ENCODE measurements at regions not wholly inside any gene's neighbourhood (a gene's known extent, or its start where the extent isn't known, plus 50 kb on each side); places are given as distances from the start of the nearest gene placed in this dataset.
A peak's percentile ranks its signal among the peaks of the same experiment; 100 is the strongest.
"Not testable (repeated sequence)": the region's sequence is repeated elsewhere in the genome, so short reads cannot be mapped to it uniquely, and the experiment has no call there.

DNA sequence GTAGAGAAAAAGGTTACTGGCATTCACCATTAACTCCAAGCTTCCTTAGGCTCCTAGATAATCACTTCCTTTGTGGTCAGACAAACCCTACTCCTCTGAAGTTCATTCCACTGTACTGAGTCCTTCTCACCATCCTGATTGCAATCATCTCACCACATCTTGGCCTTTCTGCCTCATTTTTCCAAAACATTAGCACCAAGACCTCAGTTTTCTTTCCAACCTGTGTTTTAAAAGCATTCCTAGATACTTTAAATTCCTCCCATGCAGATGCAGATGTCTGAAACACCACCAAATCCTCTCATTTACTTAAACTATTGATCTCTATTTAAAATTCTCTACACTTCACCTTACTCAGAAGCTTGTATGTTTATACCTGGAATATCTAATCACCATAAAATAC is 961.3 kb upstream of the CTNND2 start:
- DNase-seq (ENCODE audit: low read depth) = no peak
- no peak overlapping the region for H3K4me3 ChIP-seq (ENCODE audit: low read depth, low read length)
- no peak for TF ChIP-seq POLR2A (IDR thresholded peaks at IDR 0.05; ENCODE audit: extremely low read depth, insufficient read length)
- TF ChIP-seq MYC (IDR thresholded peaks at IDR 0.05; ENCODE audit: low read depth, low read length) = no peak
- TF ChIP-seq, protein P1, sequence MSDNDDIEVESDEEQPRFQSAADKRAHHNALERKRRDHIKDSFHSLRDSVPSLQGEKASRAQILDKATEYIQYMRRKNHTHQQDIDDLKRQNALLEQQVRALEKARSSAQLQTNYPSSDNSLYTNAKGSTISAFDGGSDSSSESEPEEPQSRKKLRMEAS (IDR thresholded peaks at IDR 0.05; ENCODE audit: low read depth, low read length) = no peak
- TF ChIP-seq, protein P2, sequence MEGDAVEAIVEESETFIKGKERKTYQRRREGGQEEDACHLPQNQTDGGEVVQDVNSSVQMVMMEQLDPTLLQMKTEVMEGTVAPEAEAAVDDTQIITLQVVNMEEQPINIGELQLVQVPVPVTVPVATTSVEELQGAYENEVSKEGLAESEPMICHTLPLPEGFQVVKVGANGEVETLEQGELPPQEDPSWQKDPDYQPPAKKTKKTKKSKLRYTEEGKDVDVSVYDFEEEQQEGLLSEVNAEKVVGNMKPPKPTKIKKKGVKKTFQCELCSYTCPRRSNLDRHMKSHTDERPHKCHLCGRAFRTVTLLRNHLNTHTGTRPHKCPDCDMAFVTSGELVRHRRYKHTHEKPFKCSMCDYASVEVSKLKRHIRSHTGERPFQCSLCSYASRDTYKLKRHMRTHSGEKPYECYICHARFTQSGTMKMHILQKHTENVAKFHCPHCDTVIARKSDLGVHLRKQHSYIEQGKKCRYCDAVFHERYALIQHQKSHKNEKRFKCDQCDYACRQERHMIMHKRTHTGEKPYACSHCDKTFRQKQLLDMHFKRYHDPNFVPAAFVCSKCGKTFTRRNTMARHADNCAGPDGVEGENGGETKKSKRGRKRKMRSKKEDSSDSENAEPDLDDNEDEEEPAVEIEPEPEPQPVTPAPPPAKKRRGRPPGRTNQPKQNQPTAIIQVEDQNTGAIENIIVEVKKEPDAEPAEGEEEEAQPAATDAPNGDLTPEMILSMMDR (IDR thresholded peaks at IDR 0.05; ENCODE audit: low read depth, low read length) = no peak

DNA sequence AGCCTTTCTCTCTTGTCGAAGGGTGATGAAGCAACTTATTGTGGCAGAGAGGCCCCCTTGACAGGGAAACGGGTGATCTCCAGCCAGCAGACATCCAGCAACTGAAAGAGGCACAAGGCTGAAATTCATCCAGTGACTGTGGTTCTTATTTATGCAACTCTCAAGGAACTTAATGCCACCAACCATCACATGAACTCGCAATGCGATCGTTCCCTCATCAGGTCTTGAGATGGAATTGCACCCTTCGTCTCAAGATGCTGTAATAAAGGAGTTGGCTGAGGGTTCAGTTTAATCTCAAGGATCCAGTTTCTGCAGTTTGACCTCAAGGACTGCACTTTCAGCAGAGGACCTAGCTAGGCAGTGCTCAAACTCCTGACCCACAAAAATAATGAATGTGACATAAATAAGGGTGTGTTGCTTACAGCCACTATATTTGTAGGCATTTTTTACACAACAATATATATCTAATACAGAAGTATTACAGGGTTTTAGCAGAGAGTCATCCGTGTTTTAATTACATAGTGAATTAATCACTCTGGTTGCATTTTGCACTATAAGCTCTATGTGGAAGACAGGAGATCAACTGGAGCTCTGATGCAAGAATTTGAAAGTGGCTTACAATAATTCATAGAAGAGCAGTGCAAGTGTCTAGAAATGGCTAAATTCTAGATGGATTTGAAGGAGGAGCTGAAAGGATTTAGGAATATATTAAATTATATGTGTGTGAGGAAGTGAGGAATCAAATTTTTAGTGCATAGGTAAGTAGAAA is 957.8 kb upstream of the CTNND2 start:
- TF ChIP-seq, protein P2 (IDR thresholded peaks at IDR 0.05; ENCODE audit: low read depth, low read length) = no peak
- no peak for TF ChIP-seq POLR2A (IDR thresholded peaks at IDR 0.05; ENCODE audit: extremely low read depth, insufficient read length)
- TF ChIP-seq, protein P1 (IDR thresholded peaks at IDR 0.05; ENCODE audit: low read depth, low read length) = no peak
- H3K4me3 ChIP-seq (ENCODE audit: low read depth, low read length) = no peak overlapping the region
- DNase-seq (ENCODE audit: low read depth) = peak; percentile 15

DNA sequence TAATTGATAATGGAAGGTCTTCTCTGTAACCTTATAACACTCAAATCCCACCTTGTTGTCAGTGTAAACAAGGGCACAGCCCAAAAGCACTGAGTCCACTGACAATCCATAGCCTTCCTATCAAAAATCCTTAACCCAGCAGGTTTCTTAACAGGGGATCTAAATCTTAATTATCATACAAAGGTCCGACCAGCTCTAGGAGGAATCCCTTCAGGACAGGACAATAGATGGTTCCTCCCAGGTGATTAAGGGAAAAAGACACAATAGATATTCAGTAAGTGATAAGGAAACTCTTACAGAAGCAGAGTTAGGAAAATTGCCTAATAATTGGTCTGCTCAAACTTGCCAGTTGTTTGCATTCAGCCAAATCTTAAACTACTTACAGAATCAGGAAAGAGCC is 951.9 kb upstream of the CTNND2 start:
- DNase-seq (ENCODE audit: low read depth); H3K4me3 ChIP-seq (ENCODE audit: low read depth, low read length): not testable (repeated sequence)

DNA sequence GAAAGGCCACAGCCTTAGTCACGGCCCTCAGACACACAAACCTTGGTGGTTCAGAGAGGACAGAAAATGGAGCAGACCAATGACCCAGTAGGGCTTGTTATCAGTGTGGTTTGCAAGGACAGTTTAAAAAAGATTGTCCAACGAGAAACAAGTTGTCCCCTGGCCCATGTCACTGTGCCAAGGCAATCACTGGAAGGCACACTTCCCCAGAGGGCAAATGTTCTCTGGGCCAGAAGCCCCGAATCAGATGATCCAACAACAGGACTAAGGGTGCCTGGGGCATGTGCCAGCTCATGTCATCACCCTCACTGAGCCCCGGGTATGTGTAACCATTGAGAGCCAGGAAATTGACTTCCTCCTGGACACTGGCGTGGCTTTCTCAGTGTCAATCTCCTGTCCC is 950.1 kb upstream of the CTNND2 start:
- no peak for TF ChIP-seq MYC (IDR thresholded peaks at IDR 0.05; ENCODE audit: low read depth, low read length)
- TF ChIP-seq, protein P2 (IDR thresholded peaks at IDR 0.05; ENCODE audit: low read depth, low read length) = no peak
- TF ChIP-seq, protein P1 (IDR thresholded peaks at IDR 0.05; ENCODE audit: low read depth, low read length) = no peak
- no peak for TF ChIP-seq POLR2A (IDR thresholded peaks at IDR 0.05; ENCODE audit: extremely low read depth, insufficient read length)
- DNase-seq (ENCODE audit: low read depth) = no peak
- no peak overlapping the region for H3K4me3 ChIP-seq (ENCODE audit: low read depth, low read length)

DNA sequence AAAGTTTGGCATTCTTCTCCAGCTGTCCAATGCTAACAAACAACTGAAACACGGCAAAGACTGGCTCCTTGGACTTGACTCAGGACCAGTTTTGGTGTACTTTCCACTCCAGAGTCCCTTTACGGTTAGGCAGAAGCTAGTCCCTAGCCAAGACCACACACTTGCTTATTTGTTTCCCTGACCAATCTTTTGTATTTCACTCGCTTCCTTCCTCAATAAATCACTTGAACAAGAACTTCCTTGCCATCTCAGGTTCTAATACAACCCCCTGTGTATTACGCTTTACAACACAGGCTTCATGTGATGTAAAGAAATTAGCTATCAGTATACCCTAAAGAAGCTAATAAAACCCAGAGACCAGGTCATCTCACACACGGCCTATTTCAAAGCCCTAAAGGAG is 947.5 kb upstream of the CTNND2 start:
- TF ChIP-seq, protein P1 (IDR thresholded peaks at IDR 0.05; ENCODE audit: low read depth, low read length) = no peak
- TF ChIP-seq MYC (IDR thresholded peaks at IDR 0.05; ENCODE audit: low read depth, low read length) = no peak
- no peak for TF ChIP-seq POLR2A (IDR thresholded peaks at IDR 0.05; ENCODE audit: extremely low read depth, insufficient read length)
- TF ChIP-seq, protein P2 (IDR thresholded peaks at IDR 0.05; ENCODE audit: low read depth, low read length) = no peak
- no peak for DNase-seq (ENCODE audit: low read depth)
- no peak overlapping the region for H3K4me3 ChIP-seq (ENCODE audit: low read depth, low read length)

DNA sequence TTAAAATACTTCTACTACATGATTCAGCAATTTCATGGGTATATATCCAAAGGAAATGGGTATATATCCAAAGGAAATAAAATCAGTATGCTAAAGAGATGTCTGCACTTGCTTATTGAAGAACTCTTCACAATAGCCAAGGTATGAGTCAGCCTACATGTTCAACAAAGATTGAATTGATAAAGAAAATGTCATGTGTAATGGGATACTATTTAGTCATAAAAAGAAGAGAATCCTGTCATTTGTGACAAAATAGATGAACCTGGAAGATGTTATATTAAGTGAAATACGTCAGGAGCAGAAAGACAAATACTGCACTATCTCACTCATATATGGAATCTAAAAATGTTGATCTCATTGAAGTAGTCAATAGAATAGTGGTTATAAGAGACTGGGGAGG is 944.5 kb upstream of the CTNND2 start:
- no peak for TF ChIP-seq MYC (IDR thresholded peaks at IDR 0.05; ENCODE audit: low read depth, low read length)
- TF ChIP-seq, protein P2 (IDR thresholded peaks at IDR 0.05; ENCODE audit: low read depth, low read length) = no peak
- TF ChIP-seq POLR2A (IDR thresholded peaks at IDR 0.05; ENCODE audit: extremely low read depth, insufficient read length) = no peak
- TF ChIP-seq, protein P1 (IDR thresholded peaks at IDR 0.05; ENCODE audit: low read depth, low read length) = no peak
- DNase-seq (ENCODE audit: low read depth) = no peak
- H3K4me3 ChIP-seq (ENCODE audit: low read depth, low read length) = no peak overlapping the region
